Small intestine (tissue), 7 donors: ENCODE measurements at regions not wholly inside any gene's neighbourhood (a gene's known extent, or its start where the extent isn't known, plus 50 kb on each side); places are given as distances from the start of the nearest gene placed in this dataset.

Experiments used
- DNase-seq, 2 donors: peaks; one replicate each; pipeline versions ENCODE4 v3.0.0 to v3.0.0-alpha.2; 2013
- FAIRE-seq: peaks from 2 replicates; lab custom pipeline; 2012; peaks lifted over from hg19 to GRCh38; lab: Jason Lieb, UNC
- H3K27ac ChIP-seq, 3 donors: one replicate each; pipeline ENCODE4 v1.5.1; 2013; ENCODE audit warnings: low read length in 2 of 3, mild to moderate bottlenecking in 2 of 3, control low read depth in 1 of 3, inconsistent platforms in 1 of 3, low read depth in 1 of 3, moderate library complexity in 1 of 3
- H3K27me3 ChIP-seq, 3 donors: one replicate each; pipeline ENCODE4 v1.6.1; 2013; ENCODE audit warnings: low read length in 3 of 3, inconsistent platforms in 1 of 3; ENCODE audit not compliant: control insufficient read depth in 3 of 3, insufficient read depth in 3 of 3
- H3K36me3 ChIP-seq, 3 donors: one replicate each; pipeline ENCODE4 v1.6.1; 2013; ENCODE audit warnings: low read length in 3 of 3, inconsistent platforms in 1 of 3, low read depth in 1 of 3, mild to moderate bottlenecking in 1 of 3, moderate library complexity in 1 of 3; ENCODE audit not compliant: control insufficient read depth in 3 of 3, insufficient read depth in 2 of 3
- H3K4me1 ChIP-seq, 3 donors: one replicate each; pipeline ENCODE4 v1.6.1; 2013; ENCODE audit warnings: low read length in 2 of 3, inconsistent platforms in 1 of 3, low read depth in 1 of 3, mild to moderate bottlenecking in 1 of 3, moderate library complexity in 1 of 3; ENCODE audit not compliant: control insufficient read depth in 3 of 3, insufficient read depth in 2 of 3
- H3K4me3 ChIP-seq, 3 donors: one replicate each; pipeline ENCODE4 v1.5.1; 2013; ENCODE audit warnings: low read length in 3 of 3, control low read depth in 1 of 3, inconsistent platforms in 1 of 3, low read depth in 1 of 3, mild to moderate bottlenecking in 1 of 3, moderate library complexity in 1 of 3
- H3K9me3 ChIP-seq, 2 donors: one replicate each; pipeline ENCODE4 v1.6.1; 2013; ENCODE audit warnings: low read depth in 1 of 2, low read length in 1 of 2; ENCODE audit not compliant: control insufficient read depth in 2 of 2, insufficient read depth in 1 of 2
- WGBS, 3 donors: extraction: QIAGEN DNeasy Blood & Tissue Kit; methylation state at CpG; one replicate each; pipeline ENCODE4 v1.1.7; 2013; 5-methylcytosine and 5-hydroxymethylcytosine counted together
- donor health status: healthy with polysubstance abuse.
- donor health status: control.
- donor health status: control.
- donor health status: Bipolar disorder and iron deficiency.
- donor health status: healthy.

GRCh38 chr5:111013011-111013410 lies 58.5 kb upstream of the TSLP start:
- H3K36me3 ChIP-seq, result no peaks in the 10 kb centered on the region
- FAIRE-seq, result no peak
- no peak overlapping the region for H3K27ac ChIP-seq
- 66 to 85% (median 68%) methylated on average over 1 of the region's 1 CpG for WGBS, 3 donors
- no peaks in the 10 kb centered on the region for H3K4me1 ChIP-seq
- H3K4me3 ChIP-seq, result no peak overlapping the region
- no peak for DNase-seq
- H3K9me3 ChIP-seq, result no peaks in the 10 kb centered on the region
- no peaks in the 10 kb centered on the region for H3K27me3 ChIP-seq

GRCh38 chr5:111016801-111017200 lies 54.7 kb upstream of the TSLP start:
- Histone ChIP-seq H3K27me3 (no peaks in the 10 kb centered on the region), H3K36me3 (no peaks in the 10 kb centered on the region), H3K27ac (no peak overlapping the region), H3K4me3 (no peak overlapping the region), H3K9me3 (no peaks in the 10 kb centered on the region), H3K4me1 (no peaks in the 10 kb centered on the region)
- FAIRE-seq, result no peak
- no peak for DNase-seq
- WGBS, 3 donors, result 47 to 61% (median 57%) methylated on average over 3 of the region's 3 CpGs

- DNase-seq, result no peak
- Histone ChIP-seq H3K36me3 (no peaks in the 10 kb centered on the region), H3K27me3 (no peaks in the 10 kb centered on the region), H3K27ac (no peak overlapping the region), H3K9me3 (no peaks in the 10 kb centered on the region), H3K4me1 (peaks cover 0 to 2% (median 0%) of the 10 kb centered on the region in 3 donors), H3K4me3 (no peak overlapping the region)
- WGBS, 3 donors, result 95 to 100% (median 100%) methylated on average over 1 of the region's 1 CpG
- no peak for FAIRE-seq
Observed at GRCh38 chr5:111017731-111018130, 53.8 kb upstream of the TSLP start.
